ENCODE measurements at regions not wholly inside any gene's neighbourhood (a gene's known extent, or its start where the extent isn't known, plus 50 kb on each side); places are given as distances from the start of the nearest gene placed in this dataset.

- no TSS peak for BruUV-seq (replicated peaks)
- Histone ChIP-seq H3K4me3 (no peak overlapping the region), H3K27ac (no peak overlapping the region), H3K27me3 (ENCODE audit: insufficient read depth, low read depth) (no peaks in the 10 kb centered on the region), H2AFZ (no peak overlapping the region), H3K79me2 (ENCODE audit: low read depth) (no peaks in the 10 kb centered on the region), H3K4me2 (no peak overlapping the region), H4K20me1 (ENCODE audit: insufficient read depth) (no peaks in the 10 kb centered on the region), H3K9me3 (ENCODE audit: insufficient read depth, low read depth) (no peaks in the 10 kb centered on the region), H3K36me3 (ENCODE audit: low read depth) (no peaks in the 10 kb centered on the region), H3K4me1 (replicated peaks; ENCODE audit: insufficient read depth) (no peaks in the 10 kb centered on the region), H3K9me2 (ENCODE audit: insufficient read depth) (no peaks in the 10 kb centered on the region), H3F3A (ENCODE audit: insufficient read depth, low read depth) (no peaks in the 10 kb centered on the region)
- DNase-seq = no peak
- ChIA-PET POLR2A (ENCODE audit: unreplicated experiment) (no interaction called here), CTCF (no interaction called here)
- intact Hi-C loops (cut with micrococcal nuclease; ENCODE audit: unreplicated experiment) = no loop called here
- TF ChIP-seq CTCF (conservative IDR thresholded peaks at IDR 0.05) = no peak
- TF ChIP-seq EZH2 (IDR thresholded peaks at IDR 0.05; ENCODE audit: low read depth) = no peak
These were observed 190.8 kb downstream of the ADRA2A start for GRCh38 chr10:111267673-111268072.

GRCh38 chr10:111273235-111273634 lies 196.4 kb downstream of the ADRA2A start:
- Histone ChIP-seq H3K79me2 (ENCODE audit: low read depth) (no peaks in the 10 kb centered on the region), H3K27ac (no peak overlapping the region), H4K20me1 (ENCODE audit: insufficient read depth) (no peaks in the 10 kb centered on the region), H3K27me3 (ENCODE audit: insufficient read depth, low read depth) (no peaks in the 10 kb centered on the region), H2AFZ (no peak overlapping the region), H3K36me3 (ENCODE audit: low read depth) (no peaks in the 10 kb centered on the region), H3K4me2 (no peak overlapping the region), H3K9me3 (ENCODE audit: insufficient read depth, low read depth) (no peaks in the 10 kb centered on the region), H3K4me1 (replicated peaks; ENCODE audit: insufficient read depth) (no peaks in the 10 kb centered on the region), H3K9me2 (ENCODE audit: insufficient read depth) (no peaks in the 10 kb centered on the region), H3K4me3 (no peak overlapping the region), H3F3A (ENCODE audit: insufficient read depth, low read depth) (no peaks in the 10 kb centered on the region)
- no peak for TF ChIP-seq CTCF (conservative IDR thresholded peaks at IDR 0.05)
- TF ChIP-seq EZH2 (IDR thresholded peaks at IDR 0.05; ENCODE audit: low read depth) = no peak
- ChIA-PET CTCF (no interaction called here), POLR2A (ENCODE audit: unreplicated experiment) (no interaction called here)
- DNase-seq = no peak
- BruUV-seq (replicated peaks) = no TSS peak
- intact Hi-C loops (cut with micrococcal nuclease; ENCODE audit: unreplicated experiment) = no loop called here

DNA sequence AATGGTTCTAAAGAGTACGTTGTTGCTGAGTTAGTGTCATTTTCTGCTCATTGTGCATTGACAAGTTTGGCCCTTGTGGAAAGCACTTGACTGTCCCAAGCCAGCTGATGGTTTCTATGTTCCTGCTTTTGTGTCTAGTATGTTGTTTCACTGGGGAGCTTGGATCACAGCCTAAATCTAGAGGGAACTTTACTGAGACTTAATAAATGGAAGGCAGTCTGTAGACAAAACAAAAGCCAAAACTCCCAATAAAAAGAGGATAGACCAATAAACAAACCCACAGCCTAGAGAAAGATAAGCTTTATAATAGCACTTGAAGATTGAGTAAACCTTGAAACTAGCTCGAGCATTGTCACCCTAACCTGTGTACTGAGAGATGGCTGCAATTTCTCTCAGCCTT lies 196.8 kb downstream of the ADRA2A start:
- TF ChIP-seq EZH2 (IDR thresholded peaks at IDR 0.05; ENCODE audit: low read depth) (no peak), CTCF (conservative IDR thresholded peaks at IDR 0.05) (no peak)
- no peak overlapping the region for H3K4me2 ChIP-seq
- no peak overlapping the region for H2AFZ ChIP-seq
- H3K79me2 ChIP-seq (ENCODE audit: low read depth) = no peaks in the 10 kb centered on the region
- no TSS peak for BruUV-seq (replicated peaks)
- H3K9me2 ChIP-seq (ENCODE audit: insufficient read depth) = no peaks in the 10 kb centered on the region
- intact Hi-C loops (cut with micrococcal nuclease; ENCODE audit: unreplicated experiment) = no loop called here
- H3K9me3 ChIP-seq (ENCODE audit: insufficient read depth, low read depth) = no peaks in the 10 kb centered on the region
- no peaks in the 10 kb centered on the region for H3K27me3 ChIP-seq (ENCODE audit: insufficient read depth, low read depth)
- CTCF ChIA-PET = no interaction called here
- DNase-seq = no peak
- no peak overlapping the region for H3K27ac ChIP-seq
- POLR2A ChIA-PET (ENCODE audit: unreplicated experiment) = no interaction called here
- H3K4me3 ChIP-seq = no peak overlapping the region
- no peaks in the 10 kb centered on the region for H4K20me1 ChIP-seq (ENCODE audit: insufficient read depth)
- no peaks in the 10 kb centered on the region for H3F3A ChIP-seq (ENCODE audit: insufficient read depth, low read depth)
- no peaks in the 10 kb centered on the region for H3K4me1 ChIP-seq (replicated peaks; ENCODE audit: insufficient read depth)
- no peaks in the 10 kb centered on the region for H3K36me3 ChIP-seq (ENCODE audit: low read depth)
